Neural progenitor cell (in vitro differentiated cells): ENCODE measurements at regions not wholly inside any gene's neighbourhood (a gene's known extent, or its start where the extent isn't known, plus 50 kb on each side); places are given as distances from the start of the nearest gene placed in this dataset.

Experiments
- DNase-seq: peaks from one replicate; pipeline ENCODE4 v3.0.0-alpha.2; 2016; ENCODE audit warnings: low spot score
- H2AFZ ChIP-seq: fragments of 200-600 bp; sonication (generic); replicated peaks from 2 replicates; pipeline ENCODE4 v1.6.1; 2016; ENCODE audit warnings: antibody characterized with exemption
- H3F3A ChIP-seq: fragments of 200-600 bp; sonication (generic); 2 replicates; pipeline ENCODE4 v1.6.1; 2016; ENCODE audit warnings: antibody characterized with exemption, low read depth
- H3K27ac ChIP-seq: fragments of 200-600 bp; sonication (generic); 2 replicates; pipeline ENCODE4 v1.5.1; 2016; ENCODE audit warnings: mild to moderate bottlenecking
- H3K27me3 ChIP-seq: fragments of 200-600 bp; sonication (generic); 2 replicates; pipeline ENCODE4 v1.6.1; 2016; ENCODE audit warnings: mild to moderate bottlenecking, moderate library complexity
- H3K36me3 ChIP-seq: fragments of 200-600 bp; sonication (generic); 2 replicates; pipeline ENCODE4 v1.5.1; 2016
- H3K4me1 ChIP-seq: fragments of 200-600 bp; sonication (generic); 2 replicates; pipeline ENCODE4 v1.6.1; 2016; ENCODE audit warnings: mixed run types
- H3K4me2 ChIP-seq: fragments of 200-600 bp; sonication (generic); 2 replicates; pipeline ENCODE4 v1.6.1; 2016
- H3K4me3 ChIP-seq: fragments of 200-600 bp; sonication (generic); 2 replicates; pipeline ENCODE4 v1.5.1; 2016
- H3K79me2 ChIP-seq: fragments of 200-600 bp; sonication (generic); 2 replicates; pipeline ENCODE4 v1.6.1; 2016; ENCODE audit warnings: low read depth
- H3K9ac ChIP-seq: fragments of 200-600 bp; sonication (generic); 2 replicates; pipeline ENCODE4 v1.6.1; 2016
- H3K9me3 ChIP-seq: fragments of 200-600 bp; sonication (generic); 2 replicates; pipeline ENCODE4 v1.5.1; 2016; ENCODE audit warnings: low read depth
- H4K20me1 ChIP-seq: fragments of 200-600 bp; sonication (generic); 2 replicates; pipeline ENCODE4 v1.6.1; 2016; ENCODE audit warnings: low read depth
- H3K27ac Mint-ChIP-seq: 3 replicates; pipeline ENCODE4 v1.8.0; 2021; ENCODE audit warnings: mixed read lengths
- H3K27me3 Mint-ChIP-seq: 2 replicates; pipeline ENCODE4 v1.8.0; 2022; ENCODE audit warnings: low read depth, mild to moderate bottlenecking, inconsistent platforms, moderate library complexity, mixed read lengths; ENCODE audit not compliant: insufficient read depth
- H3K36me3 Mint-ChIP-seq: 3 replicates; pipeline ENCODE4 v1.8.0; 2021; ENCODE audit warnings: mixed read lengths
- H3K4me1 Mint-ChIP-seq: 3 replicates; pipeline ENCODE4 v1.8.0; 2021; ENCODE audit warnings: mixed read lengths
- H3K4me3 Mint-ChIP-seq: 3 replicates; pipeline ENCODE4 v1.8.0; 2021; ENCODE audit warnings: mild to moderate bottlenecking, moderate library complexity, mixed read lengths
- H3K9me3 Mint-ChIP-seq: 3 replicates; pipeline ENCODE4 v1.8.0; 2020; ENCODE audit warnings: mixed read lengths
- EZH2 ChIP-seq: fragments of 200-600 bp; sonication (generic); IDR thresholded peaks from 2 replicates; pipeline ENCODE4 v1.6.1; 2017; ENCODE audit warnings: antibody characterized with exemption, mild to moderate bottlenecking, moderate library complexity
- EZH2phosphoT487 ChIP-seq: fragments of 200-600 bp; sonication (generic); IDR thresholded peaks from 2 replicates; pipeline ENCODE4 v1.6.1; 2017; ENCODE audit warnings: antibody characterized with exemption
- TF ChIP-seq, protein P1 (sequence below): fragments of 200-600 bp; sonication (generic); IDR thresholded peaks from 2 replicates; pipeline ENCODE4 v1.5.1; 2017; ENCODE audit warnings: antibody characterized with exemption, mild to moderate bottlenecking

DNA sequence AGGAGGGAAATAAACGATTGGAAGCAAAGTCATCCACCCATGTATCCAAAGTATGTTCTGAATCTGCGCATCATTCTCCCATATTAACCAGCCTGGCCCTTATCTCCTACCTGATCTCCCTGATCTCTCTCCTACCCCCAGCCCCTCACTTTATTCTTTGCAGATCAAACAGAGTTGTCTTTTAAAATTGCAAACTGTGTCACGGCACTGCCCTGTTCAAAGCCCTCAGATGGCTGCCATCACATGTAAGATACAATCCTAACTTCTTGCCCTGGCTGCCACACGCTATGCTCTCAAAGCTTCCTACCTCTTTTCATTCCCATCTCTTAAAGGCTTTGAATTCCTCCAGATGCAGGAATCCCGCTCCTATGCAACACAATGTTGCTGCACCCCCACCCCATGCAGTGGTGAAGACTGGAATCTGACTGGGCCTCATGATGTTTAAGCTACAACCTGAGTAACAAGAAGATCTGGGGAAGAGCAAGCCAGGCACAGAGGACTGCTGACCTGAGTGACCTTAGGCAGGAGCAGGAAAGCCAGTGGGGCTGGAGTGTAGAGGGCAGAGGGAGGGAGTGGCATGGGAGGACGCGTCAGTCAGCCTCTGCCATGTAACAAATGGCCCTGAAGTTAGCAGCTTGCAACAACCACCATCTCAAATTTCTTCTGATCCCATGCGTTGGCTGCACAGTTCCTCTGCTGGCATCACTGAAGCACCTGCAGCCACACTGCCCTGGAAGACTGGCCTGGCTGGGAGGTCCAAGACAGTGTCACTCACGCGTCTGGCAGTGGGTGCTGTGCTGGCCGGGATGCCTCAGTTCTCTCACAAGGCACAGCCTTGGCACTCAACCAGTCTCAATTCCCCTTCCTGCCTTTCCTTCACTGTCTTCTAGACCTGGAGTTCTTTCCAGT, 382.8 kb downstream of the BCL11B start:
- H3K27ac ChIP-seq, result no peak overlapping the region

DNA sequence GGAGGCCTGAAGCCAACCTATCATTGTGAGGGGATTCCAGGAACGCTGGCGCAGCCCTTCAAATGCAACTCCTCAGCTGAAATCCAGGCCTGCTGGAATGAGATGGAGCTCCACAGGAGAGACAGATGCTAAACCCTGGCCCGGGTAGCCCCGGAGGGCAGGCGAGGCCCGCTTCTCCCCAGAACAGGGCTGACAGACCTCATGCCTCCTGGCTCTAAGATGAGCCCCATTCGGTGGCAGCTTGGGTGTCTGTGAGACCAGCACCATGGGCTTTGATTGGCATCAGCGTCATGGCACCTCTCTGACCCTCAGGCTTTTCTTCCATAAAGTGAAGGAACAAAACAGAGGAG, 382.2 kb downstream of the BCL11B start:
- TF ChIP-seq, protein P1, sequence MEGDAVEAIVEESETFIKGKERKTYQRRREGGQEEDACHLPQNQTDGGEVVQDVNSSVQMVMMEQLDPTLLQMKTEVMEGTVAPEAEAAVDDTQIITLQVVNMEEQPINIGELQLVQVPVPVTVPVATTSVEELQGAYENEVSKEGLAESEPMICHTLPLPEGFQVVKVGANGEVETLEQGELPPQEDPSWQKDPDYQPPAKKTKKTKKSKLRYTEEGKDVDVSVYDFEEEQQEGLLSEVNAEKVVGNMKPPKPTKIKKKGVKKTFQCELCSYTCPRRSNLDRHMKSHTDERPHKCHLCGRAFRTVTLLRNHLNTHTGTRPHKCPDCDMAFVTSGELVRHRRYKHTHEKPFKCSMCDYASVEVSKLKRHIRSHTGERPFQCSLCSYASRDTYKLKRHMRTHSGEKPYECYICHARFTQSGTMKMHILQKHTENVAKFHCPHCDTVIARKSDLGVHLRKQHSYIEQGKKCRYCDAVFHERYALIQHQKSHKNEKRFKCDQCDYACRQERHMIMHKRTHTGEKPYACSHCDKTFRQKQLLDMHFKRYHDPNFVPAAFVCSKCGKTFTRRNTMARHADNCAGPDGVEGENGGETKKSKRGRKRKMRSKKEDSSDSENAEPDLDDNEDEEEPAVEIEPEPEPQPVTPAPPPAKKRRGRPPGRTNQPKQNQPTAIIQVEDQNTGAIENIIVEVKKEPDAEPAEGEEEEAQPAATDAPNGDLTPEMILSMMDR, result no peak
- TF ChIP-seq EZH2phosphoT487 (no peak), EZH2 (no peak)
- H3K9me3 Mint-ChIP-seq, result no peaks in the 10 kb centered on the region

More for the DNA sequence above, 382.8 kb downstream of the BCL11B start:
- no peak for TF ChIP-seq EZH2
- TF ChIP-seq, protein P1, result no peak
- TF ChIP-seq EZH2phosphoT487, result no peak
- no peaks in the 10 kb centered on the region for H3K79me2 ChIP-seq
- peaks cover 19% of the 10 kb centered on the region for H3K4me1 ChIP-seq
- no peak overlapping the region for H3K4me2 ChIP-seq
- Mint-ChIP-seq H3K27me3 (peaks cover 13% of the 10 kb centered on the region), H3K36me3 (no peaks in the 10 kb centered on the region), H3K4me1 (peaks cover 16% of the 10 kb centered on the region), H3K27ac (no peak overlapping the region), H3K9me3 (no peaks in the 10 kb centered on the region), H3K4me3 (no peak overlapping the region)
- no peaks in the 10 kb centered on the region for H3K27me3 ChIP-seq
- no peak overlapping the region for H3K4me3 ChIP-seq
- no peaks in the 10 kb centered on the region for H3K9me3 ChIP-seq
- peaks cover 16% of the 10 kb centered on the region for H3F3A ChIP-seq
- no peak overlapping the region for H3K9ac ChIP-seq
- no peaks in the 10 kb centered on the region for H3K36me3 ChIP-seq
- H4K20me1 ChIP-seq, result no peaks in the 10 kb centered on the region
- DNase-seq, result no peak
- H2AFZ ChIP-seq, result no peak overlapping the region

DNA sequence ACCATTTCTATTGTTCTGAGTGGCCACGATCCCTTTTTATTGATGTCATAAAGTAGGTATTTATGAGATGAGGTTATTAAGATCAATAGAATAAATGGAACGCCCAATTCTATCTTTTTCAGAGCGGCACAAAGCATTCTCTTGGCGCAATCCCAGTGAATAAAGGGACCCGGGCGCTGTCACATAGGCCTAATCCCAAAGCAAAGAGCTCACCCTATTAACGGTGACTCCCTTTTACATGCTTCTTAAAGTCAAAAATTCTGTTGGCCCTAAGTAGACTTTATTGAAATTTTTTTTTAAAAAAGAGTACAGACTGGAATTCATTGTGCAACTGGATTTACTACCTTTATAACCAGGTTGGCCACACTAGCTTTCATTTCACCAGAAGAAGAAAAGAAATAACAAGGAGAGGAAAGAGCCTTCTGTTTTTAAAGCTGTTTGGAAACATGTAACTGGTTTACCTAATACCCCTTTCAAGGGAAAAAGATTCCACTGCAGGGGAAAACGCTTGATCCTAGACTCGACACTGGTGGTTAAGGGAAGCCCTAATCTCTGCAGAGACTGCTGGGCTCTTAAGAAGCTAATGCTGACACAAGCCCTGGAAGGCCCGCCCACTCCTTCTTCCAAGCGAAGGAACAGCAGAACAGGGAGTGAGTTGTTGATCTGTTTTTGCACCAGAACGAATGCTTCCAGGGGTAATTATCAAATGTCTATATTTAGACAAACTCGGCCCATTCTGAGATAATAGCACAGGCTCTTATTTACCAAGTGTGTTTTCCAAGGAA, 381.2 kb downstream of the BCL11B start:
- Histone ChIP-seq H3K4me3 (no peak overlapping the region), H3K4me1 (peaks cover 19% of the 10 kb centered on the region), H3K36me3 (no peaks in the 10 kb centered on the region), H3K27me3 (no peaks in the 10 kb centered on the region), H3K9ac (no peak overlapping the region), H3F3A (peaks cover 16% of the 10 kb centered on the region), H4K20me1 (no peaks in the 10 kb centered on the region), H3K27ac (peak overlapping the region; percentile 74), H3K4me2 (peak overlapping the region; percentile 46), H2AFZ (no peak overlapping the region), H3K9me3 (no peaks in the 10 kb centered on the region), H3K79me2 (no peaks in the 10 kb centered on the region)
- H3K4me1 Mint-ChIP-seq, result peaks cover 16% of the 10 kb centered on the region
- H3K27me3 Mint-ChIP-seq, result peaks cover 13% of the 10 kb centered on the region
- TF ChIP-seq EZH2 (no peak), EZH2phosphoT487 (no peak)
- TF ChIP-seq, protein P1, result no peak
- H3K9me3 Mint-ChIP-seq, result no peaks in the 10 kb centered on the region
- no peak overlapping the region for H3K4me3 Mint-ChIP-seq
- H3K36me3 Mint-ChIP-seq, result no peaks in the 10 kb centered on the region
- DNase-seq, result peak; percentile 73
- no peak overlapping the region for H3K27ac Mint-ChIP-seq

More for the DNA sequence above, 382.2 kb downstream of the BCL11B start:
- Histone ChIP-seq H3K4me1 (peaks cover 19% of the 10 kb centered on the region), H3K9me3 (no peaks in the 10 kb centered on the region), H2AFZ (no peak overlapping the region), H3K79me2 (no peaks in the 10 kb centered on the region), H3K4me3 (no peak overlapping the region), H3K27me3 (no peaks in the 10 kb centered on the region), H3K9ac (no peak overlapping the region), H3F3A (peaks cover 16% of the 10 kb centered on the region), H3K4me2 (no peak overlapping the region), H3K36me3 (no peaks in the 10 kb centered on the region), H3K27ac (no peak overlapping the region), H4K20me1 (no peaks in the 10 kb centered on the region)
- no peak for DNase-seq
- H3K4me3 Mint-ChIP-seq, result no peak overlapping the region
- peaks cover 16% of the 10 kb centered on the region for H3K4me1 Mint-ChIP-seq
- no peak overlapping the region for H3K27ac Mint-ChIP-seq
- peaks cover 13% of the 10 kb centered on the region for H3K27me3 Mint-ChIP-seq
- H3K36me3 Mint-ChIP-seq, result no peaks in the 10 kb centered on the region
